Tibial nerve (tissue), 4 donors: ENCODE measurements at regions not wholly inside any gene's neighbourhood (a gene's known extent, or its start where the extent isn't known, plus 50 kb on each side); places are given as distances from the start of the nearest gene placed in this dataset.

Source experiments
- EP300 ChIP-seq, 2 donors: sonication (generic); formaldehyde crosslinking; IDR thresholded peaks; one replicate each; pipeline ENCODE4 v1.6.1; 2017; ENCODE audit warnings: antibody characterized with exemption in 2 of 2, mild to moderate bottlenecking in 1 of 2
- TF ChIP-seq, protein P1 (sequence below), 5 experiments: fragments of 200-600 bp in 3 of 5; fragments of 450-650 bp in 2 of 5; sonication (generic) in 3 of 5; IDR thresholded peaks; one replicate each; pipeline ENCODE4 v1.5.1; 2016 to 2019; ENCODE audit warnings: antibody characterized with exemption in 5 of 5, mild to moderate bottlenecking in 3 of 5, moderate library complexity in 2 of 5

DNA sequence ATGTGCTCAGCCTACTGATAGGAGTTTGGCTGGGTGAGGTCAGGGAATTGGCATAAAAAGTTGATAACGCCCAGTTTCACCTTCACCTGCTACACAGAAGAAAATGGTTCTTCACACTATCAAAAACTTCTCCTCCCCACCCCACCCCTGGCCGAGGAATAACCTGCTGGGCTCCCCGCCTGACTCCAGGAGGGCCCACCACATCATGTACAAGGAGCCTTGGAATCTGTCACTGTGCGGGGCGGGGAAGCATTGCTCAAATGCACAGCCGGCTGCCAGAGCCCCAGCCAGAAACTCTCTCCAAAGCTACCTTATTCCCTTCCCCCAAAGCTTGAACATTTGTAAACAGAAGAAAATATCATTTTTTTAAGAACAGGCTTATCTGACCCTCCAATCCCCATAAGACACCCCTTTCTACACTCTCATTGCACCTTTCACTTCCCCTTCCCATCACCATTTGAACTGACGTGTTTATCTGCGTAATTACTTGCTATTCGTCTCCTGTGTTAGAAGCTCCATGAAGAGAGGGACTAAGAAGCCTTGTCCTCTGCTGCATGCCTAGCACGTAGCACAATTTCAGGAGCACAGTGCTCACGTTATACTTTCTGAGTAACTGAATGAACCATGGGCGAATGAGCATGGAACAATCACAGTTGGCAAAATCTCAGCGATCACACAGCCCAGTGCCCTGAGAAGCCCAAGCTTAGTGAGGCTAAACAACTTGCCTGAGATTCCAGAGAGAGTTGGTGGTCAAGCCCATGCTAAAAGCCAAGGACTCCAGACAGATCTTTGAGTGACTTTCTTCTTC lies 82.9 kb downstream of the HES1 start:
- TF ChIP-seq, protein P1, sequence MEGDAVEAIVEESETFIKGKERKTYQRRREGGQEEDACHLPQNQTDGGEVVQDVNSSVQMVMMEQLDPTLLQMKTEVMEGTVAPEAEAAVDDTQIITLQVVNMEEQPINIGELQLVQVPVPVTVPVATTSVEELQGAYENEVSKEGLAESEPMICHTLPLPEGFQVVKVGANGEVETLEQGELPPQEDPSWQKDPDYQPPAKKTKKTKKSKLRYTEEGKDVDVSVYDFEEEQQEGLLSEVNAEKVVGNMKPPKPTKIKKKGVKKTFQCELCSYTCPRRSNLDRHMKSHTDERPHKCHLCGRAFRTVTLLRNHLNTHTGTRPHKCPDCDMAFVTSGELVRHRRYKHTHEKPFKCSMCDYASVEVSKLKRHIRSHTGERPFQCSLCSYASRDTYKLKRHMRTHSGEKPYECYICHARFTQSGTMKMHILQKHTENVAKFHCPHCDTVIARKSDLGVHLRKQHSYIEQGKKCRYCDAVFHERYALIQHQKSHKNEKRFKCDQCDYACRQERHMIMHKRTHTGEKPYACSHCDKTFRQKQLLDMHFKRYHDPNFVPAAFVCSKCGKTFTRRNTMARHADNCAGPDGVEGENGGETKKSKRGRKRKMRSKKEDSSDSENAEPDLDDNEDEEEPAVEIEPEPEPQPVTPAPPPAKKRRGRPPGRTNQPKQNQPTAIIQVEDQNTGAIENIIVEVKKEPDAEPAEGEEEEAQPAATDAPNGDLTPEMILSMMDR (IDR thresholded peaks at IDR 0.05): no peak
- TF ChIP-seq EP300 (IDR thresholded peaks at IDR 0.05): no peak
